Panc1 (cell line): ENCODE measurements at regions not wholly inside any gene's neighbourhood (a gene's known extent, or its start where the extent isn't known, plus 50 kb on each side); places are given as distances from the start of the nearest gene placed in this dataset.

ENCODE experiments used
- REST ChIP-seq, 2 experiments: IDR thresholded peaks; 2 replicates each; pipeline ENCODE4 v1.6.1; 2011 to 2012; ENCODE audit warnings: low read depth in 2 of 2, control low read depth in 1 of 2, low read length in 1 of 2, mild to moderate bottlenecking in 1 of 2, moderate library complexity in 1 of 2; ENCODE audit not compliant: insufficient read depth in 1 of 2
- TF ChIP-seq, protein P1 (sequence below): fragments of 450-650 bp; IDR thresholded peaks from 2 replicates; pipeline ENCODE4 v1.5.1; 2017; ENCODE audit warnings: mild to moderate bottlenecking

DNA sequence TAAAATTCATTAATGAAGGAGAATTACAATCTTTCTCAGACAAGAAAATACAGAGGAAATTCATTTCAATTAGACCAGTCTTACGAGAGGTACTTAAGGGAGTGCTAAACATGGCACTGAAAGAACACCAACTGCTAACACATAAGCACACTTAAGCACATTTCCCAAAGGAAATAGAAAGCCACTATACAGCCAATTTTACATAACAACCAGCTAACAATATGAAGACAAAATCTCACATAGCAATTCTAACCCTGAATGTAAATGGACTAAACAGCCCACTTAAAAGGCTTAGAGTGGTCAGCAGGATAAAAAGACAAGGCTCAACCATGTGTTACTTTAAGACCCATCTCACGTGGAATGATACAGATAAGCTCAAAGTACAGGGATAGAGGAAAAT is 339.5 kb upstream of the LUZP2 start:
- TF ChIP-seq, protein P1, sequence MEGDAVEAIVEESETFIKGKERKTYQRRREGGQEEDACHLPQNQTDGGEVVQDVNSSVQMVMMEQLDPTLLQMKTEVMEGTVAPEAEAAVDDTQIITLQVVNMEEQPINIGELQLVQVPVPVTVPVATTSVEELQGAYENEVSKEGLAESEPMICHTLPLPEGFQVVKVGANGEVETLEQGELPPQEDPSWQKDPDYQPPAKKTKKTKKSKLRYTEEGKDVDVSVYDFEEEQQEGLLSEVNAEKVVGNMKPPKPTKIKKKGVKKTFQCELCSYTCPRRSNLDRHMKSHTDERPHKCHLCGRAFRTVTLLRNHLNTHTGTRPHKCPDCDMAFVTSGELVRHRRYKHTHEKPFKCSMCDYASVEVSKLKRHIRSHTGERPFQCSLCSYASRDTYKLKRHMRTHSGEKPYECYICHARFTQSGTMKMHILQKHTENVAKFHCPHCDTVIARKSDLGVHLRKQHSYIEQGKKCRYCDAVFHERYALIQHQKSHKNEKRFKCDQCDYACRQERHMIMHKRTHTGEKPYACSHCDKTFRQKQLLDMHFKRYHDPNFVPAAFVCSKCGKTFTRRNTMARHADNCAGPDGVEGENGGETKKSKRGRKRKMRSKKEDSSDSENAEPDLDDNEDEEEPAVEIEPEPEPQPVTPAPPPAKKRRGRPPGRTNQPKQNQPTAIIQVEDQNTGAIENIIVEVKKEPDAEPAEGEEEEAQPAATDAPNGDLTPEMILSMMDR: no peak
- no peak for TF ChIP-seq REST (IDR thresholded peaks at IDR 0.05; ENCODE audit: insufficient read depth in 1 of 2, low read depth in 2 of 2, low read length in 1 of 2)
